Stimulated activated naive CD4-positive, alpha-beta T cell (primary cell): ENCODE measurements at regions not wholly inside any gene's neighbourhood (a gene's known extent, or its start where the extent isn't known, plus 50 kb on each side); places are given as distances from the start of the nearest gene placed in this dataset.
"Not testable (repeated sequence)": the region's sequence is repeated elsewhere in the genome, so short reads cannot be mapped to it uniquely, and the experiment has no call there.

Experiments used
- DNase-seq, 6 experiments: peaks; one replicate each; lab custom pipeline; 2025; lab: John Stamatoyannopoulos, UW

GRCh38 chr16:59336136-59336695, 602.1 kb upstream of the GOT2 start:
- no peak for DNase-seq

- DNase-seq: not testable (repeated sequence)
Observed at GRCh38 chr16:59331708-59332107, 597.6 kb upstream of the GOT2 start.

GRCh38 chr16:59330019-59330670, 596.0 kb upstream of the GOT2 start:
- DNase-seq: no peak

- DNase-seq: no peak
Observed at GRCh38 chr16:59328961-59329360, 594.8 kb upstream of the GOT2 start.

- no peak for DNase-seq
Observed at GRCh38 chr16:59327894-59328293, 593.8 kb upstream of the GOT2 start.

- DNase-seq: no peak
Observed at GRCh38 chr16:59326955-59327354, 592.8 kb upstream of the GOT2 start.

- DNase-seq: no peak
Observed at GRCh38 chr16:59324462-59324861, 590.3 kb upstream of the GOT2 start.

GRCh38 chr16:59320657-59321056, 586.5 kb upstream of the GOT2 start:
- DNase-seq: no peak

GRCh38 chr16:59319871-59320270, 585.8 kb upstream of the GOT2 start:
- DNase-seq: no peak

- DNase-seq: no peak
Observed at GRCh38 chr16:59305850-59306249, 571.7 kb upstream of the GOT2 start.

GRCh38 chr16:59296888-59297287, 562.8 kb upstream of the GOT2 start:
- DNase-seq: no peak

- DNase-seq: no peak
Observed at GRCh38 chr16:59295993-59296736, 562.0 kb upstream of the GOT2 start.

- no peak for DNase-seq
Observed at GRCh38 chr16:59295474-59295873, 561.4 kb upstream of the GOT2 start.

- DNase-seq: no peak
Observed at GRCh38 chr16:59290718-59291117, 556.6 kb upstream of the GOT2 start.

GRCh38 chr16:59289151-59289550, 555.0 kb upstream of the GOT2 start:
- no peak for DNase-seq

GRCh38 chr16:59274141-59274540, 540.0 kb upstream of the GOT2 start:
- DNase-seq: no peak

- DNase-seq: no peak
Observed at GRCh38 chr16:59263955-59264354, 529.8 kb upstream of the GOT2 start.

GRCh38 chr16:59260892-59261291, 526.8 kb upstream of the GOT2 start:
- peak in 1 of 6 experiments; percentile 17 for DNase-seq

- DNase-seq: no peak
Observed at GRCh38 chr16:59259950-59260319, 525.8 kb upstream of the GOT2 start.

- DNase-seq: peak in 3 of 6 experiments; percentile 12 to 47 (median 28)
Observed at GRCh38 chr16:59259074-59259949, 525.2 kb upstream of the GOT2 start.

- DNase-seq: no peak
Observed at GRCh38 chr16:59252317-59252716, 518.2 kb upstream of the GOT2 start.

GRCh38 chr16:59249011-59249410, 514.9 kb upstream of the GOT2 start:
- no peak for DNase-seq
